ENCODE measurements at regions not wholly inside any gene's neighbourhood (a gene's known extent, or its start where the extent isn't known, plus 50 kb on each side); places are given as distances from the start of the nearest gene placed in this dataset.

- TF ChIP-seq, protein P1, sequence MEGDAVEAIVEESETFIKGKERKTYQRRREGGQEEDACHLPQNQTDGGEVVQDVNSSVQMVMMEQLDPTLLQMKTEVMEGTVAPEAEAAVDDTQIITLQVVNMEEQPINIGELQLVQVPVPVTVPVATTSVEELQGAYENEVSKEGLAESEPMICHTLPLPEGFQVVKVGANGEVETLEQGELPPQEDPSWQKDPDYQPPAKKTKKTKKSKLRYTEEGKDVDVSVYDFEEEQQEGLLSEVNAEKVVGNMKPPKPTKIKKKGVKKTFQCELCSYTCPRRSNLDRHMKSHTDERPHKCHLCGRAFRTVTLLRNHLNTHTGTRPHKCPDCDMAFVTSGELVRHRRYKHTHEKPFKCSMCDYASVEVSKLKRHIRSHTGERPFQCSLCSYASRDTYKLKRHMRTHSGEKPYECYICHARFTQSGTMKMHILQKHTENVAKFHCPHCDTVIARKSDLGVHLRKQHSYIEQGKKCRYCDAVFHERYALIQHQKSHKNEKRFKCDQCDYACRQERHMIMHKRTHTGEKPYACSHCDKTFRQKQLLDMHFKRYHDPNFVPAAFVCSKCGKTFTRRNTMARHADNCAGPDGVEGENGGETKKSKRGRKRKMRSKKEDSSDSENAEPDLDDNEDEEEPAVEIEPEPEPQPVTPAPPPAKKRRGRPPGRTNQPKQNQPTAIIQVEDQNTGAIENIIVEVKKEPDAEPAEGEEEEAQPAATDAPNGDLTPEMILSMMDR (conservative IDR thresholded peaks at IDR 0.05 in 1 of 2, IDR thresholded peaks at IDR 0.05 in 1 of 2; ENCODE audit: low read depth in 1 of 2, low read length in 2 of 2) = no peak
- TF ChIP-seq EZH2 (IDR thresholded peaks at IDR 0.05; ENCODE audit: low read length, missing control alignments) = no peak
These were observed 283.1 kb downstream of the PLPP3 start for GRCh38 chr1:56295949-56296929.
